GM12878 (cell line): ENCODE measurements at regions not wholly inside any gene's neighbourhood (a gene's known extent, or its start where the extent isn't known, plus 50 kb on each side); places are given as distances from the start of the nearest gene placed in this dataset.

ENCODE experiments used
- ATAC-seq: fragments of 200-7000 bp; cut with Tn5 transposase; 3 replicates; pipeline ENCODE4 v1.9.1; 2020; ENCODE audit warnings: mild to moderate bottlenecking, moderate library complexity
- BruUV-seq: library from RNA; stranded (reverse); fragments of 400-500 nt; replicated peaks from 2 replicates; lab custom pipeline; 2021; lab: Mats Ljungman, UMichigan
- CTCF ChIA-PET: fragments of 300-600 bp; sonication (Branson Sonifier 250); formaldehyde crosslinking; extraction: SDS; loops from one replicate; lab custom pipeline; 2021; ENCODE audit warnings: inconsistent platforms; lab: Yijun Ruan, JAX
- POLR2A ChIA-PET: fragments of 350-600 bp; formaldehyde crosslinking; extraction: SDS; loops from one replicate; lab custom pipeline; 2021; ENCODE audit warnings: inconsistent platforms; lab: Charles Lee
- RAD21 ChIA-PET: fragments of 300-600 bp; sonication (Branson Sonifier 250); formaldehyde crosslinking; loops from one replicate; lab custom pipeline; 2023; ENCODE audit warnings: antibody characterized with exemption; ENCODE audit not compliant: unreplicated experiment; lab: Charles Lee
- SMC1A ChIA-PET: fragments of 300-600 bp; sonication (Branson Sonifier 250); formaldehyde crosslinking; loops from one replicate; lab custom pipeline; 2023; ENCODE audit not compliant: unreplicated experiment, uncharacterized antibody; lab: Charles Lee
- DNase-seq: peaks from one replicate; pipeline ENCODE4 v3.0.0-alpha.2; 2011; ENCODE audit warnings: low read depth, low spot score
- FAIRE-seq: peaks from 3 replicates; lab custom pipeline; 2011; peaks lifted over from hg19 to GRCh38; lab: Jason Lieb, UNC
- H2AFZ ChIP-seq: 2 replicates; pipeline ENCODE4 v1.6.0; 2011; ENCODE audit warnings: low read depth, low read length, control low read depth; ENCODE audit not compliant: control insufficient read depth
- H3K27ac ChIP-seq: 2 replicates; pipeline ENCODE4 v1.5.1; 2011; ENCODE audit warnings: control low read depth; ENCODE audit not compliant: control insufficient read depth, insufficient read depth
- H3K27me3 ChIP-seq, 2 experiments: replicated peaks in 1 of 2; 2 replicates each; pipeline versions ENCODE4 v1.6.0 to v1.6.1; 2011; ENCODE audit warnings: low read length in 1 of 2; ENCODE audit not compliant: control insufficient read depth in 2 of 2, insufficient read depth in 2 of 2
- H3K36me3 ChIP-seq, 2 experiments: 2 replicates each; pipeline ENCODE4 v1.5.1; 2011; ENCODE audit warnings: low read length in 1 of 2; ENCODE audit not compliant: control insufficient read depth in 2 of 2, insufficient read depth in 2 of 2
- H3K4me1 ChIP-seq: 2 replicates; pipeline ENCODE4 v1.6.1; 2011; ENCODE audit warnings: mild to moderate bottlenecking, low read length, moderate library complexity, mixed read lengths; ENCODE audit not compliant: control insufficient read depth, insufficient read depth
- H3K4me2 ChIP-seq: 2 replicates; pipeline ENCODE4 v1.6.0; 2011; ENCODE audit warnings: control low read depth; ENCODE audit not compliant: control insufficient read depth, insufficient read depth
- H3K4me3 ChIP-seq: fragments of 200-600 bp; sonication (generic); 2 replicates; pipeline ENCODE4 v1.5.1; 2016
- H3K79me2 ChIP-seq: 2 replicates; pipeline ENCODE4 v1.6.0; 2011; ENCODE audit warnings: low read length; ENCODE audit not compliant: control insufficient read depth, insufficient read depth
- H3K9ac ChIP-seq: 2 replicates; pipeline ENCODE4 v1.8.0; 2011; ENCODE audit warnings: low read length, control low read depth, mixed read lengths; ENCODE audit not compliant: control insufficient read depth, insufficient read depth
- H3K9me3 ChIP-seq: replicated peaks from 3 replicates; pipeline ENCODE4 v1.5.1; 2011; ENCODE audit warnings: mild to moderate bottlenecking, low read length; ENCODE audit not compliant: control insufficient read depth, insufficient read depth
- H4K20me1 ChIP-seq: 2 replicates; pipeline ENCODE4 v1.6.0; 2011; ENCODE audit not compliant: control insufficient read depth, insufficient read depth
- BCL11A ChIP-seq: IDR thresholded peaks from 2 replicates; pipeline ENCODE4 v1.6.1; 2011; ENCODE audit warnings: low read depth, low read length
- E2F4 ChIP-seq: IDR thresholded peaks from 2 replicates; pipeline ENCODE4 v1.6.1; 2012; ENCODE audit warnings: low read depth, low read length, improper control_type of control experiment
- HDGF ChIP-seq: fragments of 450-650 bp; IDR thresholded peaks from 2 replicates; pipeline ENCODE4 v1.6.1; 2016; ENCODE audit warnings: antibody characterized with exemption
- JUND ChIP-seq: IDR thresholded peaks from 2 replicates; pipeline ENCODE4 v1.6.1; 2012; ENCODE audit warnings: low read depth, mild to moderate bottlenecking, low read length, improper control_type of control experiment, moderate library complexity
- PBX3 ChIP-seq: IDR thresholded peaks from 2 replicates; pipeline ENCODE4 v1.6.1; 2011; ENCODE audit warnings: mild to moderate bottlenecking, low read depth, low read length, moderate library complexity; ENCODE audit not compliant: insufficient replicate concordance
- POU2F2 ChIP-seq: IDR thresholded peaks from 3 replicates; pipeline ENCODE4 v1.6.1; 2011; ENCODE audit warnings: low read depth, mild to moderate bottlenecking, low read length, borderline replicate concordance
- RUNX3 ChIP-seq: IDR thresholded peaks from 2 replicates; pipeline ENCODE4 v1.6.1; 2012; ENCODE audit warnings: low read length, inconsistent platforms
- SMAD5 ChIP-seq: IDR thresholded peaks from 2 replicates; pipeline ENCODE4 v1.6.1; 2016; ENCODE audit warnings: antibody characterized with exemption, low read depth
- SPI1 ChIP-seq: IDR thresholded peaks from 2 replicates; pipeline ENCODE4 v1.6.1; 2011; ENCODE audit warnings: low read depth, mild to moderate bottlenecking, low read length, moderate library complexity, borderline replicate concordance; ENCODE audit not compliant: insufficient read depth
- TCF3 ChIP-seq: IDR thresholded peaks from 2 replicates; pipeline ENCODE4 v1.6.1; 2012; ENCODE audit warnings: low read depth, mild to moderate bottlenecking, low read length, borderline replicate concordance; ENCODE audit not compliant: insufficient read depth
- YY1 ChIP-seq: IDR thresholded peaks from 2 replicates; pipeline ENCODE4 v1.6.1; 2011; ENCODE audit warnings: low read depth, mild to moderate bottlenecking, low read length
- ZNF622 ChIP-seq: fragments of 450-650 bp; IDR thresholded peaks from 2 replicates; pipeline ENCODE4 v1.6.1; 2017; ENCODE audit warnings: mild to moderate bottlenecking, inconsistent platforms
- in situ Hi-C: fragments of 300-500 bp; cut with MboI; formaldehyde crosslinking; loops from 9 replicates; pipeline ENCODE4 v1.14.3; 2018; ENCODE audit warnings: mixed read lengths
- intact Hi-C: fragments of 100-400 bp; cut with micrococcal nuclease; formaldehyde crosslinking; loops from one replicate; pipeline ENCODE4 v1.14.2; 2022; ENCODE audit not compliant: unreplicated experiment
- TF ChIP-seq, protein P1 (sequence below): fragments of 450-650 bp; IDR thresholded peaks from 2 replicates; pipeline ENCODE4 v1.6.1; 2017; ENCODE audit warnings: mild to moderate bottlenecking
- TF ChIP-seq, protein P2 (sequence below): fragments of 450-650 bp; formaldehyde crosslinking; IDR thresholded peaks from 2 replicates; pipeline ENCODE4 v1.4.0; 2022; ENCODE audit warnings: mild to moderate bottlenecking, moderate library complexity
- TF ChIP-seq, protein P3 (sequence below): fragments of 150-350 bp; IDR thresholded peaks from 2 replicates; pipeline ENCODE4 v1.6.1; 2014; ENCODE audit warnings: mild to moderate bottlenecking, low read depth, low read length

DNA sequence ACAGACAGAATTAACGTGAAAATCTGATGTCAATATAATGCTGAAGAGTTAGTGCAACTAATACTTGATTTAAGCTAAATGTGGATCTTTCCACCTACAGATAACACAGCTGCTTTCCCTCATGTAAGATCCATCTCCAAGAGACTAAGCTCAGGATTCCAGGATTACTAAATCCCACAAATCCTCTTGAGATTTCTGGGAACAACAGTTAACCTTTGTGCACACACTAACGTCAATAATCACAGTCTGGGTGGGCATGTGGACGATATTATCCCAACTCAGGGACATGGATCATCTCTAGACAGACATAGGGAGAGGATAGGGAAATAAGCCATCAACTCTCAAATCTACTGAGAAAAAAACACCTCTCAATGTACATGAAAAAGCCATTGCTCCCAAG lies 432.6 kb downstream of the SATB2 start (continued):
- TF ChIP-seq, protein P1, sequence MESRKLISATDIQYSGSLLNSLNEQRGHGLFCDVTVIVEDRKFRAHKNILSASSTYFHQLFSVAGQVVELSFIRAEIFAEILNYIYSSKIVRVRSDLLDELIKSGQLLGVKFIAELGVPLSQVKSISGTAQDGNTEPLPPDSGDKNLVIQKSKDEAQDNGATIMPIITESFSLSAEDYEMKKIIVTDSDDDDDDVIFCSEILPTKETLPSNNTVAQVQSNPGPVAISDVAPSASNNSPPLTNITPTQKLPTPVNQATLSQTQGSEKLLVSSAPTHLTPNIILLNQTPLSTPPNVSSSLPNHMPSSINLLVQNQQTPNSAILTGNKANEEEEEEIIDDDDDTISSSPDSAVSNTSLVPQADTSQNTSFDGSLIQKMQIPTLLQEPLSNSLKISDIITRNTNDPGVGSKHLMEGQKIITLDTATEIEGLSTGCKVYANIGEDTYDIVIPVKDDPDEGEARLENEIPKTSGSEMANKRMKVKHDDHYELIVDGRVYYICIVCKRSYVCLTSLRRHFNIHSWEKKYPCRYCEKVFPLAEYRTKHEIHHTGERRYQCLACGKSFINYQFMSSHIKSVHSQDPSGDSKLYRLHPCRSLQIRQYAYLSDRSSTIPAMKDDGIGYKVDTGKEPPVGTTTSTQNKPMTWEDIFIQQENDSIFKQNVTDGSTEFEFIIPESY = no peak
- TF ChIP-seq E2F4 (no peak), TCF3 (no peak), BCL11A (no peak), PBX3 (no peak)
- TF ChIP-seq, all 136 proteins: peak for 0

DNA sequence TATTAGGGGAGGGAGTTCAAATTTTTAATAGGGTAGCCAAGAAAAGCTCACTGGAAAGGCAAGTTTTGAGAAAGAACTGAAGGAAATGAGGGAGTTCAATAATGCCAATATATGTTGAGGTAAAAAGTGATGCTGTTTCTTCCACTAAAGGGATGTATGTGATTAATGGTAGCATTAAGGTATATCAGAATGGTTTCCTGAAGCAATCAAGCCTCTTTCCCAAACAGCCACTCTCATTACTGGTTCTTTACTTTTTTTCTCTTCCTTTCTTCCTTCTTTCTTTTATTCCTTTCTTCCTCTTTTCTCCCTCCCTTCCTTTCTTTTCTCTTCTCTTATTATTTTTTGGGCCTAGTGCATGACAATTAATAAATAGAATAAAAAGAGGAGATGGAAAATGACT lies 433.5 kb downstream of the SATB2 start:
- Histone ChIP-seq H3K4me3 (no peak overlapping the region), H3K4me1 (no peaks in the 10 kb centered on the region), H3K9me3 (no peaks in the 10 kb centered on the region), H3K79me2 (no peaks in the 10 kb centered on the region), H3K4me2 (no peak overlapping the region), H4K20me1 (no peaks in the 10 kb centered on the region), H3K9ac (no peak overlapping the region), H3K36me3 (no peaks in the 10 kb centered on the region), H3K27ac (no peak overlapping the region), H3K27me3 (no peaks in the 10 kb centered on the region), H2AFZ (no peak overlapping the region)
- no TSS peak for BruUV-seq
- RAD21 ChIA-PET = interaction anchor here (0.8 kb wide), 1 partner anchor 234 kb away, joined by 4 read pairs; no protein-coding TSS in a partner anchor
- in situ Hi-C loops = no loop called here
- CTCF ChIA-PET = interaction anchor here (1.2 to 3.5 kb wide), 3 partner anchors 234 to 461 kb away, joined by 3 to 10 read pairs (median 3); no protein-coding TSS in a partner anchor
- ATAC-seq (no peak), FAIRE-seq (no peak), DNase-seq (no peak)
- POLR2A ChIA-PET = interaction anchor here (0.6 kb wide), 1 partner anchor 108 kb away, joined by 6 read pairs; no protein-coding TSS in a partner anchor
- intact Hi-C loops = loop anchor here (10.0 kb wide), 2 partner anchors 231 to 461 kb away; no protein-coding TSS in a partner anchor
- SMC1A ChIA-PET = interaction anchor here (0.6 to 2.6 kb wide), 5 partner anchors 10 to 370 kb away, joined by 3 to 11 read pairs (median 3); no protein-coding TSS in a partner anchor
- TF ChIP-seq SPI1 (no peak), ZNF622 (no peak), RUNX3 (no peak), JUND (no peak), SMAD5 (no peak), HDGF (no peak), YY1 (no peak), POU2F2 (no peak)
- TF ChIP-seq, protein P2, sequence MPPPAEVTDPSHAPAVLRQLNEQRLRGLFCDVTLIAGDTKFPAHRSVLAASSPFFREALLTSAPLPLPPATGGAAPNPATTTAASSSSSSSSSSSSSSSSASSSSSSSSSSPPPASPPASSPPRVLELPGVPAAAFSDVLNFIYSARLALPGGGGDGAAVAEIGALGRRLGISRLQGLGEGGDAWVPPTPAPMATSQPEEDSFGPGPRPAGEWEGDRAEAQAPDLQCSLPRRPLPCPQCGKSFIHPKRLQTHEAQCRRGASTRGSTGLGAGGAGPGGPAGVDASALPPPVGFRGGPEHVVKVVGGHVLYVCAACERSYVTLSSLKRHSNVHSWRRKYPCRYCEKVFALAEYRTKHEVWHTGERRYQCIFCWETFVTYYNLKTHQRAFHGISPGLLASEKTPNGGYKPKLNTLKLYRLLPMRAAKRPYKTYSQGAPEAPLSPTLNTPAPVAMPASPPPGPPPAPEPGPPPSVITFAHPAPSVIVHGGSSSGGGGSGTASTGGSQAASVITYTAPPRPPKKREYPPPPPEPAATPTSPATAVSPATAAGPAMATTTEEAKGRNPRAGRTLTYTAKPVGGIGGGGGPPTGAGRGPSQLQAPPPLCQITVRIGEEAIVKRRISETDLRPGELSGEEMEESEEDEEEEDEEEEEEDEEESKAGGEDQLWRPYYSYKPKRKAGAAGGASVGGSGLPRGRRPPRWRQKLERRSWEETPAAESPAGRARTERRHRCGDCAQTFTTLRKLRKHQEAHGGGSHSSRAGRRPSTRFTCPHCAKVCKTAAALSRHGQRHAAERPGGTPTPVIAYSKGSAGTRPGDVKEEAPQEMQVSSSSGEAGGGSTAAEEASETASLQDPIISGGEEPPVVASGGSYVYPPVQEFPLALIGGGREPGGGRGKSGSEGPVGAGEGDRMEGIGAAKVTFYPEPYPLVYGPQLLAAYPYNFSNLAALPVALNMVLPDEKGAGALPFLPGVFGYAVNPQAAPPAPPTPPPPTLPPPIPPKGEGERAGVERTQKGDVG (CRISPR knock-in tag) = no peak
- TF ChIP-seq, protein P3, sequence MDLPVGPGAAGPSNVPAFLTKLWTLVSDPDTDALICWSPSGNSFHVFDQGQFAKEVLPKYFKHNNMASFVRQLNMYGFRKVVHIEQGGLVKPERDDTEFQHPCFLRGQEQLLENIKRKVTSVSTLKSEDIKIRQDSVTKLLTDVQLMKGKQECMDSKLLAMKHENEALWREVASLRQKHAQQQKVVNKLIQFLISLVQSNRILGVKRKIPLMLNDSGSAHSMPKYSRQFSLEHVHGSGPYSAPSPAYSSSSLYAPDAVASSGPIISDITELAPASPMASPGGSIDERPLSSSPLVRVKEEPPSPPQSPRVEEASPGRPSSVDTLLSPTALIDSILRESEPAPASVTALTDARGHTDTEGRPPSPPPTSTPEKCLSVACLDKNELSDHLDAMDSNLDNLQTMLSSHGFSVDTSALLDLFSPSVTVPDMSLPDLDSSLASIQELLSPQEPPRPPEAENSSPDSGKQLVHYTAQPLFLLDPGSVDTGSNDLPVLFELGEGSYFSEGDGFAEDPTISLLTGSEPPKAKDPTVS = no peak
